GM23338 (cell line): ENCODE measurements at regions not wholly inside any gene's neighbourhood (a gene's known extent, or its start where the extent isn't known, plus 50 kb on each side); places are given as distances from the start of the nearest gene placed in this dataset.

Source experiments
- EZH2 ChIP-seq: fragments of 200-600 bp; sonication (generic); IDR thresholded peaks from one replicate; pipeline ENCODE4 v1.8.0; 2017; ENCODE audit warnings: antibody characterized with exemption, mild to moderate bottlenecking, low read depth; ENCODE audit not compliant: unreplicated experiment
- EZH2phosphoT487 ChIP-seq: fragments of 200-600 bp; sonication (generic); IDR thresholded peaks from one replicate; pipeline ENCODE4 v1.8.1; 2018; ENCODE audit warnings: antibody characterized with exemption; ENCODE audit not compliant: unreplicated experiment
- POLR2AphosphoS5 ChIP-seq: IDR thresholded peaks from 2 replicates; pipeline ENCODE4 v1.6.1; 2016; ENCODE audit warnings: antibody characterized with exemption, low read depth
- TF ChIP-seq, protein P1 (sequence below), 2 experiments: fragments of 200-600 bp in 1 of 2; sonication (generic) in 1 of 2; conservative IDR thresholded peaks; 2 replicates each; pipeline versions ENCODE4 v1.5.1 to v1.6.1; 2016 to 2017; ENCODE audit warnings: antibody characterized with exemption in 2 of 2, low read depth in 2 of 2, mild to moderate bottlenecking in 2 of 2, moderate library complexity in 1 of 2
- TF ChIP-seq, protein P2 (sequence below): IDR thresholded peaks from one replicate; pipeline ENCODE4 v1.6.1; 2018; ENCODE audit warnings: antibody characterized with exemption; ENCODE audit not compliant: unreplicated experiment
- TF ChIP-seq, protein P3 (sequence below): fragments of 250-450 bp; sonication (Bioruptor Pico); IDR thresholded peaks from 2 replicates; pipeline ENCODE4 v1.5.0; 2020; ENCODE audit warnings: mild to moderate bottlenecking, moderate library complexity

DNA sequence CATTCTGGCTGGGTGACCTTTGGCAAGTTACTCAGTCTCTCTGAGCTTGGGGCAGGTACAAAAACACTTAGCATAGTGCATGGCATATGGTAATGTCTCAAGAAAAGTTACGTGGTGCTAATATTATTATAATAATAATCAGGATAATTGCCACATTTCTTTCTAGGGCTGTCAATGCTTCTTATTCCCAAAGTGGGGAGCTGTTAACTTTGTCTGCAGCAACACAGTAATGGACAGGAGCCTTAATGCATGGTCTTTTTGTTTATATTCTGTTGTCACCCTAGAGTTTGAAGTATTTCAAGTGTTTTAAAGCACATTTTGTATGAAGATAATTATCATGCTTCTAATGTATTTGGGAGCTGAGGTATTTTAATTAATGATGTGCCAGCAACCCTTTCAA is 121.8 kb downstream of the FHIP1A start:
- TF ChIP-seq, protein P1, sequence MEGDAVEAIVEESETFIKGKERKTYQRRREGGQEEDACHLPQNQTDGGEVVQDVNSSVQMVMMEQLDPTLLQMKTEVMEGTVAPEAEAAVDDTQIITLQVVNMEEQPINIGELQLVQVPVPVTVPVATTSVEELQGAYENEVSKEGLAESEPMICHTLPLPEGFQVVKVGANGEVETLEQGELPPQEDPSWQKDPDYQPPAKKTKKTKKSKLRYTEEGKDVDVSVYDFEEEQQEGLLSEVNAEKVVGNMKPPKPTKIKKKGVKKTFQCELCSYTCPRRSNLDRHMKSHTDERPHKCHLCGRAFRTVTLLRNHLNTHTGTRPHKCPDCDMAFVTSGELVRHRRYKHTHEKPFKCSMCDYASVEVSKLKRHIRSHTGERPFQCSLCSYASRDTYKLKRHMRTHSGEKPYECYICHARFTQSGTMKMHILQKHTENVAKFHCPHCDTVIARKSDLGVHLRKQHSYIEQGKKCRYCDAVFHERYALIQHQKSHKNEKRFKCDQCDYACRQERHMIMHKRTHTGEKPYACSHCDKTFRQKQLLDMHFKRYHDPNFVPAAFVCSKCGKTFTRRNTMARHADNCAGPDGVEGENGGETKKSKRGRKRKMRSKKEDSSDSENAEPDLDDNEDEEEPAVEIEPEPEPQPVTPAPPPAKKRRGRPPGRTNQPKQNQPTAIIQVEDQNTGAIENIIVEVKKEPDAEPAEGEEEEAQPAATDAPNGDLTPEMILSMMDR (conservative IDR thresholded peaks at IDR 0.05; ENCODE audit: low read depth in 2 of 2) = peak; percentile 50 to 53
- TF ChIP-seq EZH2 = no peak
- TF ChIP-seq, protein P2, sequence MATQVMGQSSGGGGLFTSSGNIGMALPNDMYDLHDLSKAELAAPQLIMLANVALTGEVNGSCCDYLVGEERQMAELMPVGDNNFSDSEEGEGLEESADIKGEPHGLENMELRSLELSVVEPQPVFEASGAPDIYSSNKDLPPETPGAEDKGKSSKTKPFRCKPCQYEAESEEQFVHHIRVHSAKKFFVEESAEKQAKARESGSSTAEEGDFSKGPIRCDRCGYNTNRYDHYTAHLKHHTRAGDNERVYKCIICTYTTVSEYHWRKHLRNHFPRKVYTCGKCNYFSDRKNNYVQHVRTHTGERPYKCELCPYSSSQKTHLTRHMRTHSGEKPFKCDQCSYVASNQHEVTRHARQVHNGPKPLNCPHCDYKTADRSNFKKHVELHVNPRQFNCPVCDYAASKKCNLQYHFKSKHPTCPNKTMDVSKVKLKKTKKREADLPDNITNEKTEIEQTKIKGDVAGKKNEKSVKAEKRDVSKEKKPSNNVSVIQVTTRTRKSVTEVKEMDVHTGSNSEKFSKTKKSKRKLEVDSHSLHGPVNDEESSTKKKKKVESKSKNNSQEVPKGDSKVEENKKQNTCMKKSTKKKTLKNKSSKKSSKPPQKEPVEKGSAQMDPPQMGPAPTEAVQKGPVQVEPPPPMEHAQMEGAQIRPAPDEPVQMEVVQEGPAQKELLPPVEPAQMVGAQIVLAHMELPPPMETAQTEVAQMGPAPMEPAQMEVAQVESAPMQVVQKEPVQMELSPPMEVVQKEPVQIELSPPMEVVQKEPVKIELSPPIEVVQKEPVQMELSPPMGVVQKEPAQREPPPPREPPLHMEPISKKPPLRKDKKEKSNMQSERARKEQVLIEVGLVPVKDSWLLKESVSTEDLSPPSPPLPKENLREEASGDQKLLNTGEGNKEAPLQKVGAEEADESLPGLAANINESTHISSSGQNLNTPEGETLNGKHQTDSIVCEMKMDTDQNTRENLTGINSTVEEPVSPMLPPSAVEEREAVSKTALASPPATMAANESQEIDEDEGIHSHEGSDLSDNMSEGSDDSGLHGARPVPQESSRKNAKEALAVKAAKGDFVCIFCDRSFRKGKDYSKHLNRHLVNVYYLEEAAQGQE = no peak
- TF ChIP-seq EZH2phosphoT487 = no peak
- TF ChIP-seq POLR2AphosphoS5 = no peak
- TF ChIP-seq, protein P3, sequence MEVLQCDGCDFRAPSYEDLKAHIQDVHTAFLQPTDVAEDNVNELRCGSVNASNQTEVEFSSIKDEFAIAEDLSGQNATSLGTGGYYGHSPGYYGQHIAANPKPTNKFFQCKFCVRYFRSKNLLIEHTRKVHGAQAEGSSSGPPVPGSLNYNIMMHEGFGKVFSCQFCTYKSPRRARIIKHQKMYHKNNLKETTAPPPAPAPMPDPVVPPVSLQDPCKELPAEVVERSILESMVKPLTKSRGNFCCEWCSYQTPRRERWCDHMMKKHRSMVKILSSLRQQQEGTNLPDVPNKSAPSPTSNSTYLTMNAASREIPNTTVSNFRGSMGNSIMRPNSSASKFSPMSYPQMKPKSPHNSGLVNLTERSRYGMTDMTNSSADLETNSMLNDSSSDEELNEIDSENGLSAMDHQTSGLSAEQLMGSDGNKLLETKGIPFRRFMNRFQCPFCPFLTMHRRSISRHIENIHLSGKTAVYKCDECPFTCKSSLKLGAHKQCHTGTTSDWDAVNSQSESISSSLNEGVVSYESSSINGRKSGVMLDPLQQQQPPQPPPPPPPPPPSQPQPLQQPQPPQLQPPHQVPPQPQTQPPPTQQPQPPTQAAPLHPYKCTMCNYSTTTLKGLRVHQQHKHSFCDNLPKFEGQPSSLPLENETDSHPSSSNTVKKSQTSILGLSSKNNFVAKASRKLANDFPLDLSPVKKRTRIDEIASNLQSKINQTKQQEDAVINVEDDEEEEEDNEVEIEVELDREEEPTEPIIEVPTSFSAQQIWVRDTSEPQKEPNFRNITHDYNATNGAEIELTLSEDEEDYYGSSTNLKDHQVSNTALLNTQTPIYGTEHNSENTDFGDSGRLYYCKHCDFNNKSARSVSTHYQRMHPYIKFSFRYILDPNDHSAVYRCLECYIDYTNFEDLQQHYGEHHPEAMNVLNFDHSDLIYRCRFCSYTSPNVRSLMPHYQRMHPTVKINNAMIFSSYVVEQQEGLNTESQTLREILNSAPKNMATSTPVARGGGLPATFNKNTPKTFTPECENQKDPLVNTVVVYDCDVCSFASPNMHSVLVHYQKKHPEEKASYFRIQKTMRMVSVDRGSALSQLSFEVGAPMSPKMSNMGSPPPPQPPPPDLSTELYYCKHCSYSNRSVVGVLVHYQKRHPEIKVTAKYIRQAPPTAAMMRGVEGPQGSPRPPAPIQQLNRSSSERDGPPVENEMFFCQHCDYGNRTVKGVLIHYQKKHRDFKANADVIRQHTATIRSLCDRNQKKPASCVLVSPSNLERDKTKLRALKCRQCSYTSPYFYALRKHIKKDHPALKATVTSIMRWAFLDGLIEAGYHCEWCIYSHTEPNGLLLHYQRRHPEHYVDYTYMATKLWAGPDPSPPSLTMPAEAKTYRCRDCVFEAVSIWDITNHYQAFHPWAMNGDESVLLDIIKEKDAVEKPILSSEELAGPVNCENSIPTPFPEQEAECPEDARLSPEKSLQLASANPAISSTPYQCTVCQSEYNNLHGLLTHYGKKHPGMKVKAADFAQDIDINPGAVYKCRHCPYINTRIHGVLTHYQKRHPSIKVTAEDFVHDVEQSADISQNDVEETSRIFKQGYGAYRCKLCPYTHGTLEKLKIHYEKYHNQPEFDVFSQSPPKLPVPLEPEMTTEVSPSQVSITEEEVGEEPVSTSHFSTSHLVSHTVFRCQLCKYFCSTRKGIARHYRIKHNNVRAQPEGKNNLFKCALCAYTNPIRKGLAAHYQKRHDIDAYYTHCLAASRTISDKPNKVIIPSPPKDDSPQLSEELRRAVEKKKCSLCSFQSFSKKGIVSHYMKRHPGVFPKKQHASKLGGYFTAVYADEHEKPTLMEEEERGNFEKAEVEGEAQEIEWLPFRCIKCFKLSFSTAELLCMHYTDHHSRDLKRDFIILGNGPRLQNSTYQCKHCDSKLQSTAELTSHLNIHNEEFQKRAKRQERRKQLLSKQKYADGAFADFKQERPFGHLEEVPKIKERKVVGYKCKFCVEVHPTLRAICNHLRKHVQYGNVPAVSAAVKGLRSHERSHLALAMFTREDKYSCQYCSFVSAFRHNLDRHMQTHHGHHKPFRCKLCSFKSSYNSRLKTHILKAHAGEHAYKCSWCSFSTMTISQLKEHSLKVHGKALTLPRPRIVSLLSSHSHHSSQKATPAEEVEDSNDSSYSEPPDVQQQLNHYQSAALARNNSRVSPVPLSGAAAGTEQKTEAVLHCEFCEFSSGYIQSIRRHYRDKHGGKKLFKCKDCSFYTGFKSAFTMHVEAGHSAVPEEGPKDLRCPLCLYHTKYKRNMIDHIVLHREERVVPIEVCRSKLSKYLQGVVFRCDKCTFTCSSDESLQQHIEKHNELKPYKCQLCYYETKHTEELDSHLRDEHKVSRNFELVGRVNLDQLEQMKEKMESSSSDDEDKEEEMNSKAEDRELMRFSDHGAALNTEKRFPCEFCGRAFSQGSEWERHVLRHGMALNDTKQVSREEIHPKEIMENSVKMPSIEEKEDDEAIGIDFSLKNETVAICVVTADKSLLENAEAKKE (CRISPR knock-in tag) = no peak
